Upper lobe of left lung (tissue), 4 donors: ENCODE measurements at regions not wholly inside any gene's neighbourhood (a gene's known extent, or its start where the extent isn't known, plus 50 kb on each side); places are given as distances from the start of the nearest gene placed in this dataset.

Source experiments
- EP300 ChIP-seq, 4 donors: sonication (generic); formaldehyde crosslinking; IDR thresholded peaks; one replicate each; pipeline ENCODE4 v1.5.1; 2017; ENCODE audit warnings: antibody characterized with exemption in 4 of 4, control low read depth in 2 of 4
- POLR2A ChIP-seq, 4 donors: fragments of 450-650 bp; IDR thresholded peaks; one replicate each; pipeline ENCODE4 v1.5.1; 2016 to 2017; ENCODE audit warnings: antibody characterized with exemption in 4 of 4, mild to moderate bottlenecking in 2 of 4
- TF ChIP-seq, protein P1 (sequence below), 6 experiments: fragments of 450-650 bp in 4 of 6; fragments of 200-600 bp in 2 of 6; sonication (generic) in 2 of 6; IDR thresholded peaks; one replicate each; pipeline ENCODE4 v1.5.1; 2016 to 2019; ENCODE audit warnings: antibody characterized with exemption in 6 of 6

DNA sequence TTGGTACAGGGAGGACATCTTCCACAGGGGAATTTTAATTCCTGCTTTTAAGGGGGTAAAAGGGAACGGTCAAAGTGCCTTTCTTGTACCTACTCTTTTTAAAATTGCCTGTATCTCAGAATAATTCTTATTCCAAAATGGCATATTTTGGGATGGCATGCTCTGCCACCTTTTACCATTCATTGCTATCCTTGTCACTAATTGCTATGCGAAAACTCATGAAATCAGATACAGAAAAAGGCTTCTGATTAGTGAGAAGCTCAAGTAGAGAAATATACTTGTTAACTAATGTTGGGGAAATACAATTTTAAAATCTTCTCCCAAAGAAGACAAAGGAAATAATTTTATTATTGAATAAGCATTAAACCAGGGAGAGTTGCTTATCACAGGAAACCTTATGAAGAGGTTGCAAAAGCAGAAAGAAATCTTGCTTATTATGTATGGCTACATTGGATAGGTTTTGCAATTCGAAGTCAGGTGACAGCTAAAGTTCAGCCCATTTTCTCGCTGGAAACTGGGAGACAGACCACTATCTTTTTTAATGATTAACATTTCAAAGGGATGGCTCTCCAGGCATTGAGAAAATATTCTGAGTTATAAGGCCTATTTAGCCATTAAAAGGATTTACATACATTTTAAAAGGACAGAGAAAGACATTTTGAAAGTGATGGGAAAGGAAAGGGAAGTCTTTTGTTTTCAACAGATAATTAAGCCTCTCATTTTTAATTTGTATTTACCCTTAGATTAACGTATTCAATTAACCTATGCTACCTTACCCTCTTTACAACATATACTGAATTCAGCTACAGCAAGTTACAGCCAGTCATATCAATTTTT, 110.3 kb upstream of the PRSS16 start:
- TF ChIP-seq POLR2A (IDR thresholded peaks at IDR 0.05) (no peak), EP300 (IDR thresholded peaks at IDR 0.05) (no peak)
- TF ChIP-seq, protein P1, sequence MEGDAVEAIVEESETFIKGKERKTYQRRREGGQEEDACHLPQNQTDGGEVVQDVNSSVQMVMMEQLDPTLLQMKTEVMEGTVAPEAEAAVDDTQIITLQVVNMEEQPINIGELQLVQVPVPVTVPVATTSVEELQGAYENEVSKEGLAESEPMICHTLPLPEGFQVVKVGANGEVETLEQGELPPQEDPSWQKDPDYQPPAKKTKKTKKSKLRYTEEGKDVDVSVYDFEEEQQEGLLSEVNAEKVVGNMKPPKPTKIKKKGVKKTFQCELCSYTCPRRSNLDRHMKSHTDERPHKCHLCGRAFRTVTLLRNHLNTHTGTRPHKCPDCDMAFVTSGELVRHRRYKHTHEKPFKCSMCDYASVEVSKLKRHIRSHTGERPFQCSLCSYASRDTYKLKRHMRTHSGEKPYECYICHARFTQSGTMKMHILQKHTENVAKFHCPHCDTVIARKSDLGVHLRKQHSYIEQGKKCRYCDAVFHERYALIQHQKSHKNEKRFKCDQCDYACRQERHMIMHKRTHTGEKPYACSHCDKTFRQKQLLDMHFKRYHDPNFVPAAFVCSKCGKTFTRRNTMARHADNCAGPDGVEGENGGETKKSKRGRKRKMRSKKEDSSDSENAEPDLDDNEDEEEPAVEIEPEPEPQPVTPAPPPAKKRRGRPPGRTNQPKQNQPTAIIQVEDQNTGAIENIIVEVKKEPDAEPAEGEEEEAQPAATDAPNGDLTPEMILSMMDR (IDR thresholded peaks at IDR 0.05): no peak
